Heart left ventricle (tissue), 16 donors: ENCODE measurements at regions not wholly inside any gene's neighbourhood (a gene's known extent, or its start where the extent isn't known, plus 50 kb on each side); places are given as distances from the start of the nearest gene placed in this dataset.

Experiments used
- ATAC-seq, 4 donors: fragments of 200-7000 bp; cut with Tn5 transposase; one replicate each; pipeline ENCODE4 v1.9.1; 2020 to 2022; ENCODE audit warnings: moderate library complexity in 4 of 4, mild to moderate bottlenecking in 3 of 4, moderate number of reproducible peaks in 1 of 4
- DNase-seq, 5 donors: peaks; one replicate each; pipeline ENCODE4 v3.0.0-alpha.2; 2020
- H3K27ac ChIP-seq, 12 donors: fragments of 200-600 bp; sonication (generic) in 4 of 12; one replicate each; pipeline versions ENCODE4 v1.5.0 to v1.8.0; 2016 to 2022; ENCODE audit warnings: mild to moderate bottlenecking in 2 of 12
- H3K27me3 ChIP-seq, 9 donors: fragments of 200-600 bp; sonication (generic) in 2 of 9; one replicate each; pipeline versions ENCODE4 v1.5.1 to v1.8.0; 2016 to 2022; ENCODE audit warnings: mild to moderate bottlenecking in 3 of 9
- H3K36me3 ChIP-seq, 9 donors: fragments of 200-600 bp; sonication (generic) in 2 of 9; one replicate each; pipeline versions ENCODE4 v1.5.0 to v1.8.0; 2018 to 2022; ENCODE audit warnings: mild to moderate bottlenecking in 2 of 9
- H3K4me1 ChIP-seq, 12 donors: fragments of 200-600 bp; sonication (generic) in 4 of 12; one replicate each; pipeline versions ENCODE4 v1.5.0 to v1.8.0; 2016 to 2022; ENCODE audit warnings: mild to moderate bottlenecking in 3 of 12
- H3K4me3 ChIP-seq, 12 donors: fragments of 200-600 bp; sonication (generic) in 4 of 12; one replicate each; pipeline versions ENCODE4 v1.5.0 to v1.8.0; 2017 to 2022; ENCODE audit warnings: mild to moderate bottlenecking in 9 of 12, moderate library complexity in 4 of 12
- H3K9me3 ChIP-seq, 12 donors: fragments of 200-600 bp; sonication (generic) in 4 of 12; one replicate each; pipeline versions ENCODE4 v1.5.0 to v1.8.0; 2016 to 2022; ENCODE audit warnings: mild to moderate bottlenecking in 1 of 12
- POLR2A ChIP-seq, 2 donors: fragments of 450-650 bp; IDR thresholded peaks; one replicate each; pipeline ENCODE4 v1.6.1; 2017; ENCODE audit warnings: antibody characterized with exemption in 2 of 2, mild to moderate bottlenecking in 2 of 2, moderate library complexity in 2 of 2
- WGBS, 4 donors: extraction: QIAGEN DNeasy Blood & Tissue Kit in 2 of 4; methylation state at CpG; one replicate each; pipeline versions ENCODE4 v1.1.5 to v1.1.7; 2013 to 2018; 5-methylcytosine and 5-hydroxymethylcytosine counted together
- intact Hi-C, 10 donors: fragments of 100-400 bp; cut with DNase I; formaldehyde crosslinking; loops; one replicate each; pipeline versions ENCODE4 v1.11.1 to v1.14.2; 2022
- TF ChIP-seq, protein P1 (sequence below), 12 donors: fragments of 200-600 bp; sonication (generic) in 4 of 12; IDR thresholded peaks; one replicate each; pipeline versions ENCODE4 v1.5.0 to v1.8.0; 2018 to 2022; ENCODE audit warnings: antibody characterized with exemption in 12 of 12, mild to moderate bottlenecking in 5 of 12
- donor health status: ischemic (EF 13 %, LVEDD 7.1; RV severe dilation, severe dysfunction).
- donor health status: healthy with polysubstance abuse.
- donor health status: DM: no; HTN: yes; CAD: no.
- donor health status: DM: no; HTN: no; CAD: no.
- donor health status: ischemic (EF 25% LVEDD 6.9; RV normal size, moderate dysfunction).
- donor health status: ischemic (EF 25% LVEDD 5.7; RV mildly dilated, moderate dysfunction).
- donor health status: healthy.
- donor health status: DM: yes; HTN: yes; CAD: no.
- donor health status: ischemic (EF 35%, LVEDD 5.7; RV mildly dilated, moderate dysfunction).
- donor health status: nonischemic (EF 11% LVEDD 7.7; RV severe dilation, severe dysfunction).
- donor health status: DM: yes; HTN: yes; CAD: no.
- donor health status: PGD.
- donor health status: ischemic (EF 29% LVEDD 5.4; RV normal size, mild dysfunction).
- donor health status: nonischemic (EF 23%, LVEDD 6.1; RV moderate dilation, normal function).

DNA sequence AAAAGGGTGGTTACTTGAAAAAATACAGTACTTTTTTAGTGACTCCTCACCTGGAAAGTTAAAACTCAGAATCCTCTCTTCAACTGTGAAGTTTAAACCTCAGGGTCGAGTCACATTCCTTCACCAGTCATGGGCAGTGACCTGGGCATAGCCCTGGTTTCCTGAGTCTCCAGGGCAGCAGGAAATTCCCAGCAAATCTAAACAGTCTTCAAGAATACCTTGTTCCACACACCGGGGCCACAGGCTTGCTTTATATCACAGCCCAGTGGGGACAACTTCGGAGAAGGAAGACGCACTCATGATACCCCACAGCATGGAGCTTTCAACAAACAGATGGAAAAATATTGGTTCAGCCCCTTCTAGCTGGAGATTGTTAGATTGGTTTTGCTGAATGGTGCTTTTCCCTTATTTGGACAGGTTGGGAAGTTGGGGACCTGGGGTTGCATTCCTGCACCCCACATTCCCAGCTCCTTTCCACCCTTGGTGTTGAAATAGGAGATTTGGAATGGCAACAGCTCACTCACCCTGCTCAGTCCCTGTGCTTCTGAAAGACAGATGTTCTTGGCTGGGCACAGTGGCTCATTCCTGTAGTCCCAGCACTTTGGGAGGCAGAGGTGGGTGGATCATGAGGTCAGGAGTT is 113.0 kb upstream of the TMEM170B start:
- intact Hi-C loops, result loop anchor here in 3 of 10 donors (5.0 kb wide), 2 partner anchors 57 to 67 kb away; no protein-coding TSS in a partner anchor
- no peaks in the 10 kb centered on the region for H3K27me3 ChIP-seq
- ATAC-seq (no peak), DNase-seq (no peak)
- H3K9me3 ChIP-seq, result peaks cover 0 to 15% (median 0%) of the 10 kb centered on the region in 12 donors
- no peaks in the 10 kb centered on the region for H3K36me3 ChIP-seq
- peaks cover 0 to 45% (median 19%) of the 10 kb centered on the region in 12 donors for H3K4me1 ChIP-seq
- H3K4me3 ChIP-seq, result no peak overlapping the region
- no peak for TF ChIP-seq POLR2A (IDR thresholded peaks at IDR 0.05)
- TF ChIP-seq, protein P1, sequence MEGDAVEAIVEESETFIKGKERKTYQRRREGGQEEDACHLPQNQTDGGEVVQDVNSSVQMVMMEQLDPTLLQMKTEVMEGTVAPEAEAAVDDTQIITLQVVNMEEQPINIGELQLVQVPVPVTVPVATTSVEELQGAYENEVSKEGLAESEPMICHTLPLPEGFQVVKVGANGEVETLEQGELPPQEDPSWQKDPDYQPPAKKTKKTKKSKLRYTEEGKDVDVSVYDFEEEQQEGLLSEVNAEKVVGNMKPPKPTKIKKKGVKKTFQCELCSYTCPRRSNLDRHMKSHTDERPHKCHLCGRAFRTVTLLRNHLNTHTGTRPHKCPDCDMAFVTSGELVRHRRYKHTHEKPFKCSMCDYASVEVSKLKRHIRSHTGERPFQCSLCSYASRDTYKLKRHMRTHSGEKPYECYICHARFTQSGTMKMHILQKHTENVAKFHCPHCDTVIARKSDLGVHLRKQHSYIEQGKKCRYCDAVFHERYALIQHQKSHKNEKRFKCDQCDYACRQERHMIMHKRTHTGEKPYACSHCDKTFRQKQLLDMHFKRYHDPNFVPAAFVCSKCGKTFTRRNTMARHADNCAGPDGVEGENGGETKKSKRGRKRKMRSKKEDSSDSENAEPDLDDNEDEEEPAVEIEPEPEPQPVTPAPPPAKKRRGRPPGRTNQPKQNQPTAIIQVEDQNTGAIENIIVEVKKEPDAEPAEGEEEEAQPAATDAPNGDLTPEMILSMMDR (IDR thresholded peaks at IDR 0.05), result no peak
- 65 to 73% (median 68%) methylated on average over 4 of the region's 4 CpGs for WGBS, 4 donors
- peak overlapping the region in 4 of 12 donors; percentile 0 to 39 (median 22) for H3K27ac ChIP-seq

DNA sequence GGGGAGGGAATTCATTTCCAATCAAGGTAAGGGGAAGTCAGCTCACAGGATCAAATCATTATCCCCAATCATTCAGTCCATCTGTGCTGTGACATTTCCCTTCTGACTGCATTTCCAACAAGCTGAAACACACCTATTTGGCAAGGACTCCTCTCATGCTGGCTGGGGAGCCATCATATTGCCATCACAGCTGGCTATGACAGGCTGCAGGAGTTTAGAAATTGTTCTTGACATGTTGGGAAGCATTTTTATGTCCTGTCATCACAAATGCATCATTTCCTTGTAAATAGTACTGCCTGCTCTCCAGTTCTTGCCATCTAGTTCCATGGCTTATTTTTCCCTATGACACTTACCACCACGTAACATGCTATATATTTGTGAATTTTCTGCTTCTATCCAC is 113.9 kb upstream of the TMEM170B start:
- intact Hi-C loops, result loop anchor here in 1 of 10 donors (5.0 kb wide), 1 partner anchor 56 kb away; no protein-coding TSS in a partner anchor
- WGBS, 4 donors, result 78 to 88% (median 85%) methylated on average over 1 of the region's 1 CpG

GRCh38 chr6:11423072-11423471 is 114.5 kb upstream of the TMEM170B start:
- 61 to 75% (median 65%) methylated on average over 1 of the region's 1 CpG for WGBS, 4 donors
- intact Hi-C loops, result loop anchor here in 1 of 10 donors (5.0 kb wide), 1 partner anchor 56 kb away; no protein-coding TSS in a partner anchor
- H3K27me3 ChIP-seq, result no peaks in the 10 kb centered on the region
- no peak for ATAC-seq
- H3K27ac ChIP-seq, result peak overlapping the region in 7 of 12 donors; percentile 0 to 53 (median 20)
- peaks cover 0 to 15% (median 0%) of the 10 kb centered on the region in 12 donors for H3K9me3 ChIP-seq
- no peak for DNase-seq
- H3K36me3 ChIP-seq, result no peaks in the 10 kb centered on the region
- peaks cover 0 to 36% (median 7%) of the 10 kb centered on the region in 12 donors for H3K4me1 ChIP-seq
- no peak for TF ChIP-seq POLR2A (IDR thresholded peaks at IDR 0.05)
- TF ChIP-seq, protein P1 (IDR thresholded peaks at IDR 0.05), result no peak
- no peak overlapping the region for H3K4me3 ChIP-seq

More for the DNA sequence above, 113.9 kb upstream of the TMEM170B start:
- peak in 3 of 4 donors; percentile 25 to 54 (median 41) for ATAC-seq
- Histone ChIP-seq H3K36me3 (no peaks in the 10 kb centered on the region), H3K27ac (peak overlapping the region in 7 of 12 donors; percentile 0 to 53 (median 20)), H3K4me1 (peaks cover 0 to 39% (median 12%) of the 10 kb centered on the region in 12 donors), H3K4me3 (no peak overlapping the region), H3K9me3 (peaks cover 0 to 15% (median 0%) of the 10 kb centered on the region in 12 donors), H3K27me3 (no peaks in the 10 kb centered on the region)
- TF ChIP-seq POLR2A (IDR thresholded peaks at IDR 0.05), result no peak
- TF ChIP-seq, protein P1 (IDR thresholded peaks at IDR 0.05), result no peak
- no peak for DNase-seq

DNA sequence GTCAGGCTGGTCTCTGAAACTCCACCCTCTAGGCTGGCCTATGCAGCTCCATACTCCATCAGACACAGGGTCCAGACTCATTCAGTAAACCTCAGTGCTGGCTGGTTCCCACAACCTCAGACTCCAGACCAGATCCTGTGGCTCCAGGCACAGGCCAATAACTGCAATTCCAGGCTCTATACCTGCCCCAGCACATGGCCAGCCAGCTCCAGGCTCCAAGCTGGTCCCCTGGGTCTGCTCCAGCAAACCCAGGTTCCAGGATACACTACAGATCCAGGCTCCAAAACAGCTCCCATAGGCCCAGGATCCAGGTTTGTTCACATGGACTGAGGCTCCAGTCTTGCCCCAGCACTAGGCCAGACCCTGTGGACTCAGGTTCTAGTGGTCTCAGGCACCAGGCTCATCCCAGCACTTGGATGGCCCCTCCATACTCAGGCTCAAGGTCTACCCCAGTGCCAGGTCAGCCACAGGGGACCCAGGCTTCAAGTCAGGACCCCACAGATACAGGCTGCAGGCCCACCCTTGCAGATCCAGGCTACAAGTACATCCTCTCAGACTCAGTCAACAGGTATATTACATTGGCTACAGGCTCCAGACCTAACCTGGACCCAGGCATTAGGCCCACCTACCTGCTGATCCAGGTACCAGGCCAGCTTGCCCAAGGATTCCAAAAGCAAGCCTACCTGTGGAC is 117.6 kb upstream of the TMEM170B start:
- TF ChIP-seq, protein P1 (IDR thresholded peaks at IDR 0.05), result no peak
- TF ChIP-seq POLR2A (IDR thresholded peaks at IDR 0.05), result no peak
- ATAC-seq, result no peak

More for the DNA sequence above, 117.6 kb upstream of the TMEM170B start:
- Histone ChIP-seq H3K36me3 (no peaks in the 10 kb centered on the region), H3K4me3 (no peak overlapping the region), H3K27me3 (no peaks in the 10 kb centered on the region), H3K4me1 (peaks cover 0 to 17% (median 3%) of the 10 kb centered on the region in 12 donors), H3K27ac (no peak overlapping the region), H3K9me3 (peaks cover 0 to 18% (median 0%) of the 10 kb centered on the region in 12 donors)
- DNase-seq, result no peak
- intact Hi-C loops, result loop anchor here in 1 of 10 donors (5.0 kb wide), 1 partner anchor 53 kb away; no protein-coding TSS in a partner anchor
